Vagina (tissue), 2 donors: ENCODE measurements at regions not wholly inside any gene's neighbourhood (a gene's known extent, or its start where the extent isn't known, plus 50 kb on each side); places are given as distances from the start of the nearest gene placed in this dataset.

Experiments
- CTCF ChIP-seq, 3 experiments: fragments of 450-650 bp in 2 of 3; fragments of 200-600 bp in 1 of 3; sonication (generic) in 1 of 3; IDR thresholded peaks; one replicate each; pipeline ENCODE4 v1.5.1; 2017 to 2019; ENCODE audit warnings: antibody characterized with exemption in 3 of 3, mild to moderate bottlenecking in 2 of 3, moderate library complexity in 2 of 3
- POLR2A ChIP-seq, 2 donors: fragments of 450-650 bp; IDR thresholded peaks; one replicate each; pipeline ENCODE4 v1.6.1; 2017; ENCODE audit warnings: antibody characterized with exemption in 2 of 2, mild to moderate bottlenecking in 2 of 2, moderate library complexity in 2 of 2

DNA sequence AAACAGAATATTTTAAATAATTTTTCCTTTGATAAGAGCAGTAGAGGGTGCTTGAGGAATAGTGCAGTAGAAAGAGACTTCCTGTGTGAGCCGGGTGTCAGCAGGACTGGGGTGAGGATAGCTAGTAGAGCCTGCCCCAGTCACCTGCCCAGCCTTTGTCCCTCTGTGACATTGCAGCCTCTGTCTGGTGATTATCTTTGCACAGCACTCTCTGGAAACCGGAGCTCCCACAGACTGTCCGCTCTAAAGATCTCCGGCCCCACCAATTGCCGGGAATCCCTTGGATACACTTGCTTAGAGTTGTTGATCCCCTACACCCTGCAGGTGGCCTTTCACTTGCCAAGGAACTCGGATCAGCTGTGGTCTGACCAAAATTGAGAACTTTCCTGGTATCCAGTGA, 1081.3 kb upstream of the TMEFF2 start:
- TF ChIP-seq POLR2A (IDR thresholded peaks at IDR 0.05) (no peak), CTCF (IDR thresholded peaks at IDR 0.05) (no peak)
